ENCODE measurements at regions not wholly inside any gene's neighbourhood (a gene's known extent, or its start where the extent isn't known, plus 50 kb on each side); places are given as distances from the start of the nearest gene placed in this dataset.
"Not testable (repeated sequence)": the region's sequence is repeated elsewhere in the genome, so short reads cannot be mapped to it uniquely, and the experiment has no call there.

DNA sequence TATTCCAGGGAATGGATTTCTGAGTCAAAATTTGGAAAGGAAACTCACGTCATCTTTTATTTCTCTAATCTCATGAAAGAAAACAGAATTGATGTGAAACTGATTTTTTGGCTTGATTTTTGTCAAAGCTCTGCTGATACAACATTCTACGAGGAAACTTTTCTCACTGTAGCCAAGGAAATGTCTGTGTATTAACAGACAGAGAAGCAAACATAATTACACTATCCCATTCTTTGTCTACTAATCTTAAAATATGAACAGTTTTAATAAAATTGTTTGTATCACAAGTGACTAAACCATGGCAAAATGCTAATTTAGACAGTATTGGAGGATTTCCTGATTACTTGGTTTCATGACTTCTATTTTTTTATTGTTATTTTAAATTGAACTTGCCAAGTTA lies 1437.0 kb downstream of the OTOL1 start:
- no peak for DNase-seq

DNA sequence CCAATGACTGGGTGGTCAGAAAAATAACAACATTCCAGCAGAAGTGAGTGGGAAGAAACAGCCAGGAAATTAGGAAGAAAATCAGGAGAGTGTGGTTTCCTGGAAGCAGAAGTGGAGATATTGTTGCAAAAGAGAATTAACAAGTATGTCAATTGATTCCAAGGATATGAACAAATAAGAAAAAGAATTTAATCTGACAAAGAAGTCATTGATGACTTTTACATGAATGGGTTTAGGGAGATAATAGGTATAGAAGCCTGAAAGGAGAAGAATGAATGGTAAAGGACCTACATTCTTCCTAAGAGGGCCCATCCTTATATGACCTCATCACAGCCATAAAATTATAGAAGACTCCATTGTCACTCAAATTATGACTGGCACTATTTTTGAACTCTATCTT lies 1440.1 kb downstream of the OTOL1 start:
- no peak for DNase-seq

DNA sequence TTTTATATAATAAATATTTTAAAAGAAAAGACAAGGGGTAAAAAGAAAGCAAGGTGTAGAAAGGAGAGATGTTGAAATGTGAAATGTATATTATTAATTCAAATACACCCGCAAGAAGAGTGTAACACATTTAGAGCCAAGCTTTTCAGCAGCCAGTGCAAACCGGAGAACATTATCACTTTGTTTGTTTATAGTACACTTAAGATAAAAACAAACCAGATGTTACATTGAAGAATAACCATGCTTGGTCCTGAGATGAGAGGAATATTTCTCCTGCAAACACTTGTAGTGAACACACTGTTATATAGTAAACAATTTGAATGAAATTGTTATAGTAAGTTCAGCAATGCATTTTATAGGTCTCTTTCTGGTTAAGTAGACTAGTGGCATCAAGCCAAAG lies 1441.5 kb downstream of the OTOL1 start:
- no peak for DNase-seq

DNA sequence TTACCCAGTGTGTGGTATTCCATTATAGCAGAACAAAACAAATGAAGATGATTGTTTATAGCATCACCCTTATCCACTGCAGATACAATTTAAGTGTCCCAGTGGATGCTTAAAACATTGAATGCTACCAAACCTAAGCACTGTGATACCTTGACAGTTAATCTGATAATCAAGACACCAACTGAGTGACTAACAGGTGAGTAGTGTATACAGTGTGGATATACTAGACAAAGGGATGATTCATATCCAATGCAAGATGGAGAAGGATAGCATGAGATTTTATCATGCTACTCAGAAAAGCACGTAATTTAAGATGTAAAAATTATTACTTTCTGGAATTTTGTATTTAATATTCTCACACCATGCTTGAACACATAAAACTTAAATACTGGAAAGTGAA lies 1449.0 kb downstream of the OTOL1 start:
- DNase-seq: no peak

DNA sequence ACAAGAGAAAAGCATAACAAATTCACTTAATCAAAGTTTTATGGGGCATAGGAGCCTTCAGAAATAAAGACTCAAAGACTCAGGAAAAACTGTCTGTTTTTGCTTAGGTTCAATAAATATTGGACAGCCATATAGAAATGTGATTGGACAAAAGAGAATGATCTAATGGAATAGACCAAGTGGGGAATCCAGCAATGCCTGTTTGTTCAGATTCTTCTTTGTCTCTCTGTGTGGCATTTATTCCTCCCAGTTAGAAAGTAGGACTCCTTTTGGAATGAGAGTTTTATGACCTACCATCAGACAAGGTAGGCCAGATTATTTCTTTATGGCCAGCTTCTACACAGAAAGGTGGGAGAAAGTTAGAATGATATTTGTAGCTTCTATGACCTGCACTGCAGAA lies 1460.1 kb downstream of the OTOL1 start:
- DNase-seq: no peak

DNA sequence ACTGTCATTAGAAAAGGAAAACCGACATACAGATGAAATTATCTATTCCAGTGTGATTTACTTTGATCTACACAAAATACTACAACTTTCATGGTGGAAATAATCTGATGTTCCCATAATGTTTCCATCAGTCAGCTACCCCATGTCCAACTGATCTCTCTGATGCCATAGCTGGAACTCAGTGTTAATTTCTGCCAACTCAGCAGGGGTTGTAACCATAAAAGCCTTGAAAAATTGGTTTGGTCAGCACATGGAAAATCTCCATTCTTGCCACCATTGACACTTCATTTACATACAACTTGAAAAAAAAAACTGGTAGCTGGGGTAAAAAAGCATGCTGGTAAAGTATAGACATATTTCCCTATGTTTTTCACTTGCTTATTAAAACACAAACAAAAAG lies 1463.7 kb downstream of the OTOL1 start:
- no peak for DNase-seq

DNA sequence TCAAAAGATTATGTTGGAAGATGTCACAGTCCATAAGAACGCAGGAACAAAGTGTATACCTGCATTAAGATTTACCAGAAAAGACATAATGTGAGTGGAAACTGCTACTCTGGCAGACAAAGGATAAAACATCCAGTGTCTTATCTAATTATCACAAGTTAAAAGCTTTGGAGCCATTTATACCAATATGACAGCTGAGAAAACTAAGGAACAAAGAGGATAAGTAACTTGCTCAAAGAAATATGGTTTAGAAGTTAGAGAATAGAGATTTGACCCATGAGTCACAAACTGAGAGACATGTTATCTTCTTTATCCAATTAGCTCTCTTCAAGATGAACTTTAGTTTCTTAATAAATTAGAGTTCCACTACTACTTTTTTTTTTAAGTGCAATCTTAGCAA lies 1473.7 kb downstream of the OTOL1 start:
- no peak for DNase-seq

DNA sequence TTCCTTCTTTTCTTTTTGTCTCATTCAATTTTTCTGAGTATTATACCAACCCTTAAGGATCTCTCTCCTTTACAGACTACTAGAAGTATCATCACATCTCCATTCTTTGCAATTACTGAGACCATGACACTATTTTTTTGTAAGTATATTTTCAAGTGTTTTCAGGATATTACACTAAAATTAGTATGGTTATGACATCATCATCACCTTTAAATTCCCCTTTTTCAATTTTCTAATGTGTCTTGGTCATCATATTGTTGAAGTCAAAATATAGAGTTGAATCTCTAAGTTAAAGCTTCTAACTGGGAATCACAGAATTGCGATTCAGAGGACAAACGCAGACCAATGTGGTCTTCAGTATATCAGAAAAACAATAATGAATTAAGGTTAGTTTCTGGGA lies 1475.1 kb downstream of the OTOL1 start:
- DNase-seq: no peak

DNA sequence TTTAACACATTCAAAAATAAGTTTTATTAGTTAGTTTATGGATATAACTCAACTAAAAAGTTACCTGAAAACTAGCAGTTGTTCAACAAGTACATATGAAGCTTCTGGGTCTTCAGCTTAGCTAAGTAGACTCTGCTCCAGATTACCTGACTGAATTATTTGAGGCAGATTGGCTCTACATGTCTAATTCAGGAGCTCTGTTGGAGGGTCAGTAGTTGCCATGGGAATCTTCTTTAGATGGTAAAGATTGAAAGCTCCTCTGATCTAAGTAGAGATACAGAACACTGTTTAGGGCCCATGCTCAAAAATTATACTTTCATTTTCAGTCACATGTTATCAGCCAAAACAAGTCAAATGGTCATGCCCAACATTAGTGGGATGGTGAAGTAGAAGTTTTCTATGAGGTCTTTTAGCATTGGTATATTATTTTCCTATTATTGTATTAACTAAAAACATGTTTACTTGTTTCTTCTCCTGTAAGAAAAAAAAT lies 1476.9 kb downstream of the OTOL1 start:
- DNase-seq: no peak

DNA sequence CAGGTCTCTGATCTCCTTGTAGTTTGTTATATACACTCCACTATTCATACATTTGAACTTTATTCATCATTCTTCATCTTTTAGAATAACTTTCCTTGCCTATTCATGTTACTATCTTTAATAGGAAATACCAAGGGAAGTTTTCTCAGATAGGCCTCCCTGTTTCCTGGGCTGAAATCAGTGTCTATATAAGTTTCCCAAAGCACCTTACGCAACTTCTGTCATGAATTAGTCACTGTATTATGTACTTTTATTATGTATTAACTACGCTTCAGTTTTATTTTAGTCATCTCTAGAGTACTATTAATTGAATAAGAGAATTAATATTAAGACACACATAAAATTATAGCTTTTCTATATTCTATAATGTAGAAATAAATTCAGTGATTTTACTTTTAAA lies 1481.5 kb downstream of the OTOL1 start:
- DNase-seq: no peak

DNA sequence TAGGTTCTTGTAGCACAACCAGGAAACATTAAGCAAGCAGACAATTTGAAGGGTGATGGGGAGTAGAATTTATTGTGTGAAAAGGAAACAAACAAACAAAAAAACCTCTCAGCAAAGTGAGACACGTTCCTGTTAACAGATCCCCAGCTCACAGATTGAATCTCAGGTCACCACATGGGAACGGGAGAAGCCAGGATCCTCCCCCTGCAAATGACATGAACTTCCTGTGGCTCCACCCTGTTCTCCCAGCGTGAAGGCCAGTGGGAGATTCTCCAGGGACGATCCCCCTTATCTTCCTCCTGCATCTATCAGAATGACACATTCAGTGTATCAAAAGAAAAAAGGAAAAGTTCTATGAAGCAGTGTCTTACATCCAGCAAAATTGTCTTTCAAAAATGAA lies 1488.1 kb downstream of the OTOL1 start:
- DNase-seq: no peak

DNA sequence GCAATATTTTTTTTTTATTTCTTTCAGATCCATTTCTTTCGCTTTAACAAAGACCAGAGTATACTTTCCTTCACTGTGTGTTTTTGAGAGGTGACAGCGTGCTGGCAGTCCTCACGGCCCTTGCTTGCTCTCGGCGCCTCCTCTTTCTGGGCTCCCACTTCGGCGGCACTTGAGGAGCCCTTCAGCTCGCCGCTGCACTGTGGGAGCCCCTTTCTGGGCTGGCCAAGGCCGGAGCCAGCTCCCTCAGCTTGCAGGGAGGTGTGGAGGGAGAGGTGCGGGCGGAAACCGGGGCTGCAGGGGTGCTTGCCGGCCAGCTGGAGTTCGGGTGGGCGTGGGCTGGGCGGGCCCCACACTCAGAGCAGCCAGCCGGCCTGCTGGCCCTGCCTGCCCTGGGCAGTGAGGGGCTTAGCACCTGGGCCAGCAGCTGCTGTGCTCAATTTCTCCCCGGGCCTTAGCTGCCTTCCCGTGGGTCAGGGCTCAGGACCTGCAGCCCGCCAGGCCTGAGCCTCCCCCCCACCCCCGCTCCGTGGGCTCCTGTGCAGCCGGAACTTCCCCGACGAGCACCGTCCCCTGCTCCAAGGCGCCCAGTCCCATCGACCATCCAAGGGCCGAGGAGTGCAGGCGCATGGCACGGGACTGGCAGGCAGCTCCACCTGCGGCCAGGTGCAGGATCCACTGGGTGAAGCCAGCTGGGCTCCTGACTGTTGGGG lies 1490.6 kb downstream of the OTOL1 start:
- not testable (repeated sequence) for DNase-seq

DNA sequence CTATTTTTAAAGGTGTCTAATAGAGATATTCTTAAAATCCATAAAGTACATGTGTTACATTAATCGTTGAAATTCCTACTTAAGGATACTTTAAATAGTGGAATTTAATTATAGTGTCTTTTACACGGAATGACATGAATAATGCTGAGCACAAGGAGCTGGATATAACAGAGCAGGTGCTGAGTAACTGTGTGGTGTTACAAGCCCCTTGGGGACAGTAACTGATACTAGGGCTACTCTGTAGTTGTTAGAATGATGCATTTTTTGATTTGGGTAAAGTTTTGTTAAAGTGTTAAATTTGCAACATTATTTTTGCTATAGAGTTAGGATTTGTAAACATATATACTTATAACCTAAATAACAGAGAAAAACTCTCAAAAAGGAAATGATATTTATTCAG lies 1496.1 kb downstream of the OTOL1 start:
- DNase-seq: no peak

DNA sequence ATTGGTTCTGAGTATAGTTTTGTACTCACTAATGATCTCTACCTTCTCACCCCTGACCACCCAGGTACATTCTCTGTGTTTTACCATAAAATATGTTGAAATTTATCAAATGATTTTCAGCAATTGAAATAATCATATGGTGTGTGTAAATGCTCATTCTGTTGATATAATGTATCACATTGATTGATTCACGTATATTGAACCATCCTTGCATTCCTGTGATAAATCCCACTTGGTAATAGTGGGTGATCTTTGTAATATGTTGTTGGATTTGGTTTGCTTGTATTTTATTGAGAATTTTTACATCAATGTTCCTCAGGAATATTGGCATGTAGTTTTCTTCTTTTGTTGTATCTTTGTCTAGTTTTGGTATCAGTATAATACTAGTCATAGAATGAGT lies 1497.6 kb downstream of the OTOL1 start:
- no peak for DNase-seq

DNA sequence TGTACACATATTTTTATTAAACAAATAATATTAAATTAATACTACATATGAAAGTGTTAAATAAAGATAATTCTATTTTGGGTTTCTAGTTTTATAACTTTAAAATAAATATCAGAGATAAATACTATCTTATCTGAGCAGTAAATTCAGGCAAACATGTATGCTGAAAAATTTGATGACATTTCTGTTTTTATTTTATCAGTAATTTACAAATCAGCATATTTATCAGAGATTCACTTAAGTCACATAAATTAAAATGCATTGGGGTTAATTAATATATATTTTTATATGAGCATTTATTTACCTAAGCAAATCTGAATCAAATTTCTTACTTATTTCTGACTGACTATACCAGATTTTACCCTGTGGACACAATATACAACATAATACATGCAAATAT lies 1499.8 kb downstream of the OTOL1 start:
- no peak for DNase-seq

DNA sequence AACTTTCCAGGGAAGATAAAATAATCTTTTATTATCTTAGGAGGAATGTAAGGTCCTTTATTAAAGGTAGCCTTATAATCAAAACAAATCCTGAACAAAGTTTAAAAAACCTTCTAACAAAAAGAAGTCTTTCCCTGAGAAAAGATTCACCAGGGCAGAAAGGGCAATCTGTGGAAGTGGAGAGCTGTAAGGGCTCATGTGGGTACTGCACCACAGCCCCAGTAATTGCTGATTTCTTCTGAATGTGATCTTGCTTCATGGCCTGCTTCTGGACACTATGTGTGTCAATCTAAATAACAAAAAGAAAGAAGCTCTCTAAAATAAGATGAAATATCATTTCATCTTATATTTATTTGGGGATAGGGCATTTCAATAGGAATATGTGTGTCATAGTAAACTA lies 1501.6 kb downstream of the OTOL1 start:
- no peak for DNase-seq

DNA sequence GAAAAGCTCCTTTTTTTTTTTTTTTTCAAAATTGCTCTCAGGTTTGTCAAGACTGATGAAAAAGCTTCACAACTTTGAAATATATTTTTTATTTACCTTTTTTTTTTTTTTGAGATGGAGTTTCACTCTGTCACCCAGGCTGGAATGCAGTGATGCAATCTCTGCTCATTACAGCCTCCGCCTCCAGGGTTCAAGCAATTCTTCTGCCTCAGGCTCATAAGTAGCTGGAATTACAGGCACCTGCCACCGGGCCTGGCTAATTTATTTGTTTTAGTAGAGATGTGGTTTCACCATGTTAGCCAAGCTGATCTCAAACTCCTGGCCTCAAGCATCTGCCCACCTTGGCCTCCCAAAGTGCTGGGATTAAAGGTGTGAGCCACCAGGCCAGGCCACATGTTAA lies 1515.0 kb downstream of the OTOL1 start:
- DNase-seq: no peak

DNA sequence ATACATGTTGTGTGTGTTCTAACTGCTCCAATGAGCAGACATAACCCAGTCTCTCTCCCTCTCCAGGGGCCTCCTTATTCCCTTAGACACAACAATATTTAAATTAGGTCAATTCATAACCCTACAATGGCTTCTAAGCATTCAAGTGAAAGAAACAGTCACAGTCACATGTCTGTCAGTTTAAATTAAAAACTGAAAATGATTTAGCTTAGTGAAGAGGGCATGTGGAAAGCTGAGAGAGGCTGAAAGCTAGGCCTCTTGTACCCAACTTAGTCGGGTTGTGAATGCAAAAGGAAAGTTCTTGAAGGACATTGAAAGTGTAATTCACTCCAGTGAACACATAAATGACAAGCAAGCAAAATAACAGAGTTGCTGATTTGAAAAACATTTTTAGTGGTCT lies 1519.6 kb downstream of the OTOL1 start:
- no peak for DNase-seq

DNA sequence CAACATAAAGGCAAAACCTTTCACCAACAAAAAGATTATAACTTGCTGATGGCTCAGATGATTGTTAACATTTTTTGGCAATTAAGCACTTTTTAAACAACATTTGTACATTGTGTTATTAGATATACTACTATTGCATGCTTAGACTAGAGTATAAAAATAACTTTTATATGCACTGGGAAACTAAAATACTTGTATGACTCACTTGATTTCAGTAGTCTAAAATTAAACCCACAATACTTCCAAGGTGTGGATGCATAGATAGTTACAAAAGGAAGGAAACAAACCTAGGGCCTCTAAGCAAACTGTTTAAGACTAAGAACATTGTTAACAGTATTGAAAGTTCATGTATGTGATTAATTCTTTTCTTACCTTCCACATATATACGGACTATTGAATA lies 1521.5 kb downstream of the OTOL1 start:
- no peak for DNase-seq

DNA sequence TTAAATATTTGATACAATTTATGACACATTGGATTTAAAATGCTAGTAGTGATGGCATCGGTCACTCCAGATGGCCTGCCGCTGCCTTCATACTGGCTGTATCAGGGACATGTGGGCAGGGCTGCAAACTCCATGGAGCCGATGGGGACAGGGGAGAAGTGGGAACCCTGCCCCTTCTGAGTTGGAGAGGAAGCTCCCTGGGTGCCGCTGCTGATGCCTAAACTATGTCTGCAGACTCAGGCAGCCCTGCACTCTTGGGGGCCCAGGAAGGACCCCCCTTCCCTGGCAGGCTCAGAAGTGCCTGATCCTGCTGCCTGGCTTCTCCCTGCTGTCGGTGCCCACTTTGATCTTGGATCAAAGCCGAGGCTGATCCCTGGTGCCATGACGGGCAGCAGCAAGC lies 1522.1 kb downstream of the OTOL1 start:
- no peak for DNase-seq

DNA sequence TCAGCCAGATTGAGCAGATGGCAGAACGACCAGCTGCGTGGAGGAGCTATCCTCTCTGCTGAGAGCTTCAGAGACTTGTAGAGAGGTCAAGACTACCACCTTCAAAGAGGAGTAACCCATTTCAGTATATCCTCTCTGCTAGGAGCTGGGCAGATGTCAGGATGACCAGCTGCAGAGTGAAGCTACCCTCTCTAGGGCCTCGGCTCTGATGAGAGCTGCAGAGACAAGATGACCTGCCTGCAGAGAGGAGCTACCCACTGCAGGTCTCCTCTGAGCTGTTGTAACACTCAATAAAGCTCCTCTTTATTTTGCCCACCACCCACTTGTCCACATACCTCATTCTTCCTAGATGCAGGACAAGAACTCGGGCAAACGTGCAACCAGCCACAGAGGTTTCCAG lies 1522.7 kb downstream of the OTOL1 start:
- no peak for DNase-seq

DNA sequence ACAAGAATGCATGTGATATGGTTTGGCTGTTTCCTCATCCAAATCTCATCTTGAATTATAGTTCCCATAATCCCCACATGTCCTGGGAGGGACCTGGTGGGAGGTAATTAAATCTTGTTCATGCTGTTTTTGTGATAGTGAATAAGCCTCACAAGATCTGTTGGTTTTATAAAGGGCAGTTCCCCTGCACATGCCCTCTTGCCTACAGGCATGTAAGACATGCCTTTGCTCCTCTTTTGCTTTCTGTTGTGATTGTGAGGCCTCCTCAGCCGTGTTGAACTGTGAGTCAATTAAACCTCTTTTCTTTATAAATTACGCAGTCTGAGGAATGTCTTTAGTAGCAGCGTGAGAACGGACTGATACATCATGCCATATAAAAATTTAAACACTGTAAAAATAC lies 1537.0 kb downstream of the OTOL1 start:
- DNase-seq: no peak

DNA sequence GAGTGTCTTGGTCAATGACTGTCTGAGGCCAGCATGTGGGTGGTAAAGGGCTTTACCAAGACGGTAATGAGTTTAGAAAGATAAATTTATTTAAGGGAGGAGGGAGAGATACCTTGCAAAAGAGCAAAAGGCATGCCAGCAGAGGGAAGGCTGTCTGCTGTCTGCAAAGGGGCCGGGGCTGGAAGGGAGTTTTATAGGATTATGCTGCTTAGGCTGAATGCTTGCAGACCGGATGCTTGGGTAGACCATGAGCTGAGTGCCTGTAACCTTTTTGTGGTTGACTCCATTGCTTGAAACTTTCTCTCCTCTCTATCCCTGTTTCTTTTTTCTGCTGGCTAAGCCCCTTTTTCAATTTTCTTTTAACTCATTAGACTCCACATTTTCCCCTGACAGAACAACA lies 1543.0 kb downstream of the OTOL1 start:
- no peak for DNase-seq

DNA sequence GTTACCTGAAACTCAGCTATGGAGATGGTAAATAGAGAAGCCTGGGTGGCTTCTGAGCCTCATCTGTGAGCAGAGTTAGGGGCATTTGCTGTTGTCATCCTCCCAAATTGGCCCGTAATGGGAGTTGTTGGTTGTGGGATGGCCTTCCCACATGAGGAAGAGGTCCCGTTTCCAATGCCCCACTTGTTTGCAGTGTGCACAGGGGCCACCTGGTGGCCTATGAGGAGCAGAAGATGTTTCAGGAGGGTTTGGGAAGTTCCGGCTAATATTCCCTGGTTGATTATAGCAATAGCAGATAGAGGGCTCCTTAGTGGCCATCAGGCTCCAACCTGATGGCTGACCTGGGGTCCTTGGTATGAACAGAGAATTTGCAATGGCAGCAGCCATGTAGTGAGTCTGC lies 1546.5 kb downstream of the OTOL1 start:
- DNase-seq: no peak

DNA sequence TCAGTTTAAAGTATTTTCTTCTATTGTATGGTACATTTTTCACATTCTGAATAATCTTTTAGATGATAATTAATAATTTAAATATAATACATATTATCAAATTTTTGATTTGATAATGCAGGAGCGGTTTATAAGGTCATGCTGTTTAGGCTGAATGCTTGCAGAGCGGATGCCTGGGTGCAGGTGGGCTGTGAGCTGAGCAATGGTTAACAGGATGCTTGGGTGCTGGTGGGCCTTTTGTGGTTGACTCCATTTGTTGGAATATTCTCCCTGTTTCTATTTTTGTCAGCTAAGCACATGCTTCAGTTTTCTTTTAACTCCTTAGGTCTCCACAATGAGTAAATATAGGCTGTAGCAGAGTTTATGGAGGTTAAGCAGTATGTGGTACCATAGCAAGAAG lies 1549.3 kb downstream of the OTOL1 start:
- no peak for DNase-seq

Data from T-helper 1 cell (primary cell).